Peyer's patch (tissue), 4 donors: ENCODE measurements at regions not wholly inside any gene's neighbourhood (a gene's known extent, or its start where the extent isn't known, plus 50 kb on each side); places are given as distances from the start of the nearest gene placed in this dataset.
"Not testable (repeated sequence)": the region's sequence is repeated elsewhere in the genome, so short reads cannot be mapped to it uniquely, and the experiment has no call there.

ENCODE experiments used
- CTCF ChIP-seq, 6 experiments: fragments of 450-650 bp in 4 of 6; fragments of 200-600 bp in 2 of 6; sonication (generic) in 1 of 6; IDR thresholded peaks; one replicate each; pipeline ENCODE4 v1.5.1; 2017 to 2019; ENCODE audit warnings: antibody characterized with exemption in 6 of 6, mild to moderate bottlenecking in 3 of 6, moderate library complexity in 1 of 6
- POLR2A ChIP-seq, 2 donors: fragments of 450-650 bp; IDR thresholded peaks; one replicate each; pipeline ENCODE4 v1.5.1; 2017; ENCODE audit warnings: antibody characterized with exemption in 2 of 2, mild to moderate bottlenecking in 2 of 2, moderate library complexity in 2 of 2

DNA sequence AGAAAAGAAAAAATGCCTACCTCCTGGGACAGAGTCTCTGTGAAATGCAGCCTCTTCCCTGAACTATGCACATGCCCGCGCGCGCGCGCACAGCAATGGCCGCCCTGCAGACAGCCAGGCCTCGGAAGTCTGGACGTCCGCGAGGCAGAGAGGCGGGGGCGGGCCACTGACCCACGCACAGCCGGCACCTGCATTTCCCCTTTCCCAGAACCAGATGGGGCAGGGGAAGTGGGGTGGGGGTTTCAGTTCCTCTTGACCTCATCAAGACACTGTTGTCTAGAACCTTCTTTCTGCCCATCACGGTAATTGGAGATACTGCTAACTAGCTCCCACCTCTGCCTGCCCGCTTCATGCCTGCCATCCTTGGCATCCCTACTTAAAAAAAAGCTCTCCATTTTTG lies 5435.0 kb upstream of the TPTE start:
- not testable (repeated sequence) for TF ChIP-seq POLR2A, CTCF (IDR thresholded peaks at IDR 0.05)
